Stimulated activated CD4-positive, alpha-beta T cell treated with anti-CD3 and anti-CD28 coated beads, Interleukin-1b, Interleukin-23, amount 100 ng/mL, for 24 hours (primary cell): ENCODE measurements at regions not wholly inside any gene's neighbourhood (a gene's known extent, or its start where the extent isn't known, plus 50 kb on each side); places are given as distances from the start of the nearest gene placed in this dataset.

ENCODE experiments used
- DNase-seq, 4 experiments: peaks; one replicate each; pipeline ENCODE4 v3.0.0-alpha.2; 2020; ENCODE audit warnings: low read depth in 4 of 4, low spot score in 1 of 4

DNA sequence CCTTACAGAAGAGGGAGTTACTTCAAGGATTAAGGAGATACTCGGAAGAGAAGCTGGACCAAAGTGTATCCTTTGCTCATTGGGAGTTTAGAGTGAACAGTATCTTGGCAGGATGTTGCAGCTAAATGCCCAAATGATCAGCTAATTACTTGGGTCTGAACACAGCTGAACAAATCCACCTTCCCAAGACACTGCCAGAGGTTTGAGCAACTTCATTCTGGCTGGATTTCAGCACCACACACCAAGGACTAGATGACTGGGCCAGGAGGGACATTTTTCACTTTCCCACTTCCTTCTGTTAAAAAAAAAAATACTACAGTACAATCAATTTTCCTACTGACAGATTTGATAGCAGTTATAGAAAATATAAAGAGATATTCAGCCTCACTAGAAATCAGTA, 324.6 kb downstream of the MID1IP1 start:
- DNase-seq: no peak

DNA sequence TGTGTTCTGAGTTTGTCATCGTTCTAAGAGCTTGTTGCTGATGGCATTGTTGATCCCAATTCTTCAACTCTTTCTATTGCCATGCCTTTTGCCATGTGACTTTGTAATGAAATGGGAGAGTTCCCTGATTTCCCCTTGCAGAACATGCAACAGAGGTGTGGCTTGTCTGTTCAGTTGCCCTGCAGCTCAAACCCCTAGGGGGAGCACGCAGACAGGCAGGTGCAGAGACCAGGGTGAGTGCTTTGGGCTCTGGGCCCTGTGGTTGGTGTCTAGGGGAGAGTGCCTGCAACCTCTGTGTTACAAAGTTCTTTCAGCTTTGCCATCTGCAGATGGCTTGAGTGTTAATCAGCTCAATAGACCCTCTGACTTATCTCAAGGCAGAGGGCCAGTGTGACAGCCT, 332.7 kb downstream of the MID1IP1 start:
- DNase-seq: peak in 1 of 4 experiments; percentile 4

DNA sequence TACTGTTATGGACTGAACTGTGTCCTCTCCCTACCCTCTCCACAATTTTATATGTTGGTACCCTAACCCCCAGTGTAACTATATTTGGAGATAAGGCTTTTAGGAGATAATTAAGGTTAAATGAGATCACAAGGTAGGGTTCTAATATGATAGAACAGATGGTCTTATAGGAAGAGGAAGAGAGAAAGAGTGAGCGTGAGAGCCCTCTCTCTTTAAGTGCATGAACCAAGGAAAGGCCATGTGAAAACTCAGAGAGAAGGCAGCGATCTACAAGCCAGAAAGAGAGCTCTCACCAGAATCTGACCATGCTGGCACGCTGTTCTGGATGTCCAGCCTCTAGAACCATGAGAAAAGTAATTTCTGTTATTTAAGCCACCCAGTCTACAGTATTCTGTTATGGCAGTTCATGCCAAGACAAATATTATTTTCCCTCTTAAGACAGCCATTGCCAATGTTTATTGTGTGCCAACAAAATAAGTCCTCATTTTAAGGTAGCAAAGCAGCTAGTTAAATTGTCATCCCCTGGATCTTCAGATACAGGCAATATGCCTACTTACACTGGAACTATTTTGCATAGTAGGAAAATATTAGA, 336.2 kb downstream of the MID1IP1 start:
- DNase-seq: no peak

DNA sequence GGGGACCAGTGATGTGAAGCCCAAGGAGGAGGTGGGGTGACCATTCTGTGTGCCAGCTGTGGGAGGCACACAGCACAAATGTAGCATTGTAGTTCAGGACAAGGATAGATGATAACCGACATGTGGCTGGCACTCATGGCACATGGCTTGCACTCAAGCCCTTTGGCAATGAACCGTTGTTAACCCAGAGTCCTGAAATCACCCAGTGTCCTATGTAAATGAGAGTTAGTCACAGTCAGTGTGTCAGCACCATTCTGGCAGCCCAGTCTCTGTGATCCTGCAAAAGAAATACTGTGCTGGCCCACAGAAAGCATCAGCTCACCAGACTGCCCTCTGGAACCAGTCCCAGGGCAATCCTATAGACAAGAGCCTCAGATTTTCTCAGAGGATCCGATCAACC, 339.3 kb downstream of the MID1IP1 start:
- DNase-seq: no peak

DNA sequence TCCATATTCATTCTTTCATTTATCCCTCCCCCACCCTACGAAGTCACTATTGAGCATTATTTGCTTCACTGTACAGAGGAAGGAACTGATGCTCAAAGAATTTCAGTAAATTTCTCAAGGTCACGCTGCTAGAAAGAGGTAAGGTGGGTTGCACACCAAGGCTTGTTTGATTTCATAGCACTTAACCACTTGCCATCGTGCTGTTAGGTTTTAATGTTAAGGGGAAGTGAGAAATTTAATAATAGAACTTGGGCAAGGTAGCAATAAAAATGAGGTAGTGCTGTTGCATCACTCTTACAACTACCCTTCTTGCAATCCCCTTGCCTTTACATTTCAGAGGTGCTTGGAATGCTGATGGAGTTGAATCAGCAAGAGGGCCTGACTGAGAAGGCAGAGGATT, 343.1 kb downstream of the MID1IP1 start:
- DNase-seq: no peak

DNA sequence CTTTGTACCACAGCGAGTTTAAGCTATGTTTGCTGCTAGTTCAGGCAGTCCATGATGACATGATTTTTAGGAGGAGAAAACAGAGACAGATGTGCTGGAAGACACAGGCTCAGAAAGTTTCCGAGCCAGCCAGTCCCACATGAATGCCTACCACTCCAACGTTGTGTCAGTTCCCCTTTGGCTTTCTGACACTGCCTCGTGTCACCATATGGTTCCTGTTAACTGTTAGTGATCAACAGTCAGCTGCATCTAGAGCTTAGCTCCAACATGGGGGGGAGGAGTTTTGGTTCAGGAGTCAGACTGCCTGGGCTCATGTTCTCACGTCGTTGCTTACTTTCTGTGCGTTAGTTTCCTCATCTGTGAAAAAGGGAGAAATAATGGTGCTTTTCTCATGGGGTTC, 343.7 kb downstream of the MID1IP1 start:
- no peak for DNase-seq

DNA sequence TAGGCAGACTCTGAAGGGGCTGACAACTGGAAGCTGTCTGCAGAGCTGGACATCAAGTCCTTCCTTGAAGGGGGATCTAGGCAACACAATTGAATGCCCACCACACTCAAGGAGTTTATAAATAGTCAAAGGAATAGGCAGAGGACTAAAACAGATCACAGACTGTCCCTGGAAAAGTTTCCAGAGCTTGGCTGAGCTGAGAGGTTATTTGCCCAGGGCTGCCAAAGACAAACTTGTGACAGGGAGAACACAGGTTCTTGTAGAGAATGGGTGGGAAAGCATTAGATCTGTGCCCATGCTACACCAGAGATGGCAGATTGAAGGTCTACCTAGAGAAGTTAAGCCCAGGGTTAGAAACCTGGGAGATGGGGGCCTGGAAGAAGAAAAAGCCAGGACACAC, 344.6 kb downstream of the MID1IP1 start:
- DNase-seq: no peak

DNA sequence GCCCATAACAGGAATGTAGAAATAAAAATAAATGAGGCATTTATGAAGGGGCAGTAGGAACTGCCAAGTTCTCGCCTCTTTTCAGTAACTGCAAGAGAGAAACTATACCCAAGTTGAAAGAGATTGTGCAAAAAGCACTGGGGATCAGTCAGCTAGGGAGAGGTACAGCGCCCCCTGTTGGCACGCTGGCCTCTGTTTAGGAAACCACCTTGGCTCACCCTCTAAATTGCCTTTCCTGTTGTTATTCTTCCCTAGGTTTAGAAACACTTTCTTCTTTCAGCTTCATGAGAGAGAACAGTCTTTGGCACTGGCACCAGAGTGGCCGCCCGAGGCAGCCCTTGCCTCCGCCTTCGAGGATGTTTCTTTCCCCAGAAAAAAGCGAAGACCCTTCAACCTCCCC, 348.5 kb downstream of the MID1IP1 start:
- DNase-seq: peak; percentile 22 to 60 (median 40)

DNA sequence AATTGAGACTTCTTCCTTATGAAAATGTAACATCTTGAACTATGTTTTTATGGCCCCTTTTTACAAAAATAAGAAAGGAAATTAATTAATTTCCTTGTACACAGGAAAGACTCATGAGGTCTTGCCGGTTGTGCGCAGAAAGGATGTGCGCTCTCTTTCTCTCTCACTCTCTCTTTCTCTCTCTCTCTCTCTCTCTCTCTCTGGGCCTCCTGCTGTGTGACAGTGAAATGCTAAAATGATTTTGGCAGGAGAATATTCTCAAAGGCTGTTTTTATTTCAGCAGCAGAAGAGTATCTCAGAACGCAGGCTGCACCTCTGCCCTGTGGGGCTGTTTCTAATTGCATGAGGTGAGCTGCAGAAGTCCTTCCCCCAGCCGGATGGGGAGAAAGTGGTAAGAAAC, 349.0 kb downstream of the MID1IP1 start:
- DNase-seq: no peak

DNA sequence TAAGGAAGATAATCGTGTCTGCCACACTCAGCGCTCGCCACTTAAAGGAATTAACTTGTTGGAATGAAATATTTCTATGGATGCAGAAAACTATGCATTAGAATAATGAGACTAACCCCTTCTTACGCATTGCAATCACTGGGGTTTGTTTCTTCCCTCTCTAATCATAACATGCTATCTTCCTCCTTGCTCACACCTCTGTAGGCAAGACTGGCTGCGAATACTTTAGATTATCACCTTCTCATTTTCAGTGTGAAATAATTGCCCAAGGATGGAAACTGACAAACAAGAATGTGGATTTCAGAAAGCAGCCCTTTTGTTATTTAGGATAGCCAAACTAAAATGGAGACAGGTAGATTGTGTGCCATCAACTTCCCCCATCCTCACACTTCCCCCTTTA, 349.4 kb downstream of the MID1IP1 start:
- DNase-seq: no peak

DNA sequence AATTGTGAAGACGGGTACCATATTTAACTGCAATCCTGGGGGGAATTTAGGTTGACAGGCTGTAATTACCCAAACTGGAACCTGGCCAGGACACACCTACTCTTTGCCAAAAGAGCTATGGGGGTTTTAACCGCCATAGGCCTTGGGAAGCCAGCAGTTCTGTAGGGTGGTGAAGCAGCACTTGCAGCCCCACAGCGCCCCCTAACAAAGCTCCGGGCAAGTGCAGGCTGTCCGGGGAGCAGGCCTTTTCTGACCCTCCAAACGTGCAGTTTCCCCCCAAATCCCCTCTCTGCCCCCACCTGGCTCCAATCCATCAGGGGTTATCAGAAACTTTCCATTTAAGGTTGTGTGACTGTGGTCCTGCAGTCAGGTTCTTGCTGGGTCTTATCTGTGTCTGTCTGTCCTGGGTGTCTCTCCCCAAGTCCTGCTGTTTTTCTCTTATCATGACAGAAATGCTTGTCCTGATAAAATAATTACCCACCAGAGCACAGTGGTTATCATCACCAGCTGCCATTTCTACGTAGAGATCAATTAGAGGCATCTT, 350.9 kb downstream of the MID1IP1 start:
- no peak for DNase-seq

DNA sequence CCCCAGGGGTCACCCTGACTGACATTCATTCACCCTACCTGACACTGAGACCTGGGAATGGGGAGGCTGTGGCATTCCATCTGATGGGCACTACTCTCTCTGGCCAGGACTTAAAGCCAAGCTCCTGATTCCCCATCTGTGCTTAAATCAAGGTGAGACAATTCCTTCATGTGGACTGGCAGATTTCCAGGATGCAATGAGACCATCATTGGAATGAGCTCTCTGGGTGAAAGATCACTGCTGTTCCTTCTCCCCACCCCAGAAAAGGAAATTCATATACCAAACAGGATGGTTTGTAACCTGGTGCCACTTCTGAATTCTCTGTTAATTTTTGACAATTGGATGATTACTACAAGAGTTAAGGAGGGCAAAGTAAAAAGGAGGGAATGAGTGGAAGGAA, 354.8 kb downstream of the MID1IP1 start:
- no peak for DNase-seq

DNA sequence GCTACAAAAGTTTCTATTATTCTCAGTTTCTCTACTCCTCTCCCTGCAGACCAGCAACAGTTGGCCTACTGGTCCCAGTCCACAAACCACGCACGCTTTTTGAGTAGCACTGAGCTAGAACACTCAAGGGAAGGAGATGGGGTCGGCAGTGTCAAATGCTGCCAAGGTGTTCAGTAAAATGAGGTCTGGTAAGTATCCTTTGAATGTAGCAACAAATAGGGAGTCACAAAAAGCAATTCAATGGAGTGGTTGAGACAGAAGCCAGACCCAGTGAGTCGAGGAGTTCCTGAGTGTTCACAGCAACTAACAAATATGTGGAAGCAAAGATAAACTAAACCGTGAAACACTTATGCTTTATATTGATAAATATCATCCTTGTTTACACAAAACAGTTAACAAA, 355.7 kb downstream of the MID1IP1 start:
- no peak for DNase-seq

DNA sequence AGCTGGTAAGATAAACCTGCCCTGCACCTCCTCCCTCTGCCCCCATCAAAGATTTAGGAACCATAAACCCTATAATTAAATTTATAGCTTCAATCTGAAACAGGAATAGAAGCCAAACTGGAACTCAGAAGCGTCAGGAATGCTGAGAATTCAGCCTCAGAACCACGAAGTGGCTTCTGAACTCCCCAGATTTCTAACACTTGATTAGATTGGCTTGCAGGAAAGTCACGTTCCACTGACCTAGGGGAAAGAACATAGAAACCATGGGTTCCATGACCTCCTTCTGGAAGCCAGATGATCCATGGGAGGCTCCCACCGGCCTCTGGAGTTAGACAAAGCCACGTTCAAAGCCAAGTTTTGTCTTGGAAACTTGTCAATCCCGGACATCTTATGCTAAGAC, 356.5 kb downstream of the MID1IP1 start:
- DNase-seq: no peak

DNA sequence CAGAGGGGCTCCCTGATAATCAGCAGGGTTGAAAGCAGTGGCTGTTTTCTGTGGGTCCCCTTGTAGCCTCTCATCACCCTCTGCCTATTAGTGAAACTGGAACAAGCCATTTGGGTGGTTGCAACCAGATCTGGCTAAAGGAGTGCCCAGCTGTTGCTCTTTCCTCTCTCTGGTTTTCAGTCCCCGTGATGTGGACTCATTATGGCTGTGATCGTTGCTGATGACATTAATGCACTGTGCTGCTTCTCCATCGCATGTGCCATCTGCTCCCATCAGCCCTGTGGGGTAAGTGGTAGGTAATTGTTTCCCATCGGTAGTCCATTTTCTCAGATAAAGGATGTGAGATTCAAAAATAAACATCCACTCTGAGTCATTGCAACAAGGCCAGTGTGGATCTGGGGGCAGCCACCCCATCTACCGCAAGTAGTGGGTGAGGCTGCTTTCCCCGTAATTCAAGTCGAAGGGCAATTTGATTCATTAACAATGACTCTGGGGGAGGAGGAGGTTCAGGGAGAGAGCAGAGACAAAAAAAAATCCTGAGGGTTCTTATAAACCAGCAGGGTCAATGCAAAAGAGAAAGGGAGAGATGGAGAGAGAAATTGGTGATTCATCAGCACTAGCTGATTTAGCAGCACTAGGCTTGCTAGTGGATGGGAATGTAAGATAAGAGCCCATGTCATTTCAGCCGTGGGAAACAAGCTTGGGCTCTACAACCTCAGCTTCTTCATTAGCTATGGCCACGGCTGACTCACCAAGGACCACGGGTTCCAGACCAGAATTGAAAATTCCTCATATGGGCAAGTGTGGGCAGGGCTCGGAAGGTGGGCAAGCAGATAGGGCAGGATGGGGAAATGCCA, 357.8 kb downstream of the MID1IP1 start:
- DNase-seq: no peak

DNA sequence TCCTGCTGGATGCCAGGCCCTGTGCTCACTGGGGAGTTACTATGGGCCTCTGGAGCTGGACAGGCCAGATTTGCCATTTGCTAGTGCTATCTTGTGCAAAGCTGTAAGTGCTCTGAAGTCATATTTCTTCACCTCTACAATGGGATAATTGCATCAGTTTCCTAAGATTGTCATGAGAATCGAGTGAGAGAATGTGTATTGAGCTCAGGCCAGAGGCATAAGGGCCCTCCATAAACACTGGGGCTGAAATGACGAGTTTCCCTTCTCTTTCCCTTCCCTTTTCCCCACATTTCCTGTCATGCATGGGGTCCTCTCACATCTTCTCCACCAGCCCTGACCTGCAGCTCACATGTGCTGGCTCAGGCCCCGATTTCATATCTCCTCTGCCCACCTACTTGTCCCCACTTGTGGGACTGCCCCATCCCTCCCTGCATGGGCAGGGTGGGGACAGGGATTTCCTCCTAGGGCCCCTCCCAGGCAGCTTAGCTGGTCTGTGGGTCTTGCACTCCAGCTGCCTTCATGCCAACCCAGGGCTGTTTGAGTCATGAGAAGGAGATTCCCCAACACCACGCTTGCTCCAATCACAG, 358.8 kb downstream of the MID1IP1 start:
- no peak for DNase-seq

DNA sequence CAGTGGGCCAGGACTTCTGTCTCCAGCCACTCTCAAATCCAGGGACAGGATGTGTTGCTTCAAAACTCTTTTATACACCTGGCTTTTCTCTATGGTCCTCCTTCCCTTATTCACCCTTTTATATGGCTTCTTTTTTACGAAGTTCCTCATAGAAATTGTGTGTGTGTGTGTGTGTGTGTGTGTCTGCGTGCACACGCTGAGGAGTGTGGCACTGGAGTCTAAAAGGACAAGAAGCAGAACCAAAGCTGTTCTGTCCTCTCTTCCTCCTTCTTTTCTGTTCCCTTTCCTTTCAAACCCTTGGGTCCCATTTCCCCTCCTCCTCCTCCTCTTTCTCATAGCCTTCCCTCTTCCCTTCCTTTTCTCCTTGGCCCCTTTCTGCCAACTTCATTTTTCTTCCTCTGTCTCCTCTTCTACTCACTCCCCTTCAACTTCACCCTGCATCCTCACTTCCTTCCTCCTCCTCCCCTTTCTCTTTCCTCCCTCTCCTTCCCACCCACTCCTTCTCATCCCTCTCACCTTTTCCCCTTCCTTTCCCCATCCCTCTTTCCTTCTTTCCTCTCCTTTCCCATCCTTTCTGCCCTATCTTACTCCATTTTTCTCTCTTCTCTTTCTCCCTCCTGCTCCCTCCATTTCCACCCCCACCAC, 360.5 kb downstream of the MID1IP1 start:
- no peak for DNase-seq

DNA sequence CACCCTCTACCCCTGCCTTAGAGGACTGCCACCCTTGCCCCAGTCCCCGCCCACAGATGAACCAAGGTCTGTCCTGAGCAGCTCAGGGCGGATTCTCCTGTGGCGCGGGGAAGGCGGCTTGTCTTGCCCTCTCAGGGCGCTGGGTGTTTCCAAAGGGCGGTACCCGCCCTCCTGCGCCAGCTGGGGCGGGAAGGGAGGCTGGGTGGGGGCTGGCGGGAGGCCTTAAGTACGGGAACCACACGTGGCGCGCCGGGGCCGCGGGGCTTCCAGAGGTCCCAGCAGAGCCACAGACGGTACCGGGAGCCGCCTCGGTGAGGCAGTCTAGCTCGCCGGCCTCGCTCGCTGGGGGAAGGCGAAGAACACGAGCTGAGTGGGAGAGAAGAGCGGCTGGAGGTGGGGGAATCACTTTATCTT, 361.1 kb downstream of the MID1IP1 start:
- peak in 2 of 4 experiments; percentile 21 for DNase-seq

DNA sequence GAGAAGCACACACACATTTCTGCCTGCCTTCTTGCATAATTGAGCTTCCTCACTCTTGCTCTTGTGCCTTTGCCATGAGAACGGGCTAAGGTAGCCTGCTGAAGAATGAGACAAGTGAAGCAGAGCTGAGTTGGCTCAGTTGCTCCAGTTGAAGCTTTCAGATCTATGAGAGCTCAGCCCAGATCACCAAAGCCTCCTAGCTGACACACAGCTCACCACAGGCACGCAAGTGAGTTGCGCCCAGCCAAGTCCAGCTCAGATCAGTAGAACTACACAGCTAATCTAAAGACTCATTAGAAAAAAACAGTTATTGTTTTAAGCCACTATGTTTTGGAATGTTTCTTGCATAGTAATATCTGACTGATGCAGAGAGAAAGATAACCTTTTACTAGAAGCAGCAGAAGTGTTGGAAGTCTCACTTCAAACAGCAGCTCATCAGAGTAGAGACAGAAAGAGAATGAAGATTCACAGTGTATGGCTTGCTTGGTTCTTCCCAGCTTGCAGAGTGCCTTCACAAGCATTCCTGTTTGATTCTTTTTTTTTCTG, 362.4 kb downstream of the MID1IP1 start:
- DNase-seq: peak in 1 of 4 experiments; percentile 24

DNA sequence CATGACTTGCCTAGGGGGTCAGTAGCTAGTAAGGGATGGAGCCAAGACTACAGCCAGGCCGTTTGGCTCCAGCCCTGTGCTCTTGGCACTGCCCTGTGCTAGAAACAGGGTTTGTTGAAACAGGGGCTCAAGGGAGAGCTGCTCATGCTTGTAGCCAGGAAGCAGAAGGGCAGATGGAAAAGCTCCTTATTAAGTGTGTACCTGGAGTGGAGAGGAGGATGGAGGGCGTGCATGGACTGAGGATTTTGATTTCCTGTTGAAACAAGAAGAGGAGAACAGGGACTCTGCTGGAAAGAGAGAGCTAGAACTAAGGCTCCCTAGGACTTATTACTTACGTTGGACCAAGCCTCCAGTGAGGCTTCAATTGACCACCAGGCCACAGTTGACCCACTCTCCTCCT, 363.0 kb downstream of the MID1IP1 start:
- DNase-seq: no peak

DNA sequence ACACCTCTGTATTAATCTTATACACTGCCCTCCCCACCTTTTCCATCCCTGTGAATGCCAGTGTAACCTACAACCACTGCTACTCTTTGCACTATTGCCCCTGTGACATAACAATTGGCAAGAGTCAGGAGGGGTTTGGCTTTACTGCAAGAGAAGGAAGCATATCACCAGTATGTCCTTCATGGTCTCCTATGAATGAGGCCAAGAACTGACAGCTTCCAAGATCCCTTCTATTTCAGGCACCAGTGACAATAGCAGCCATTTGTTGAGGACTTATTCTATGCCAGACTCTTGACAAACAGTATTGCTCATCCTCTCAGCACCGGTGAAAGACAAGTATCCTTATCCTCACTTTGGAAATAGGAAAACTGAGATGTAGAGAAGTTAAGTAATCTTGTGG, 363.9 kb downstream of the MID1IP1 start:
- no peak for DNase-seq
